GM21825 (cell line): ENCODE measurements at regions not wholly inside any gene's neighbourhood (a gene's known extent, or its start where the extent isn't known, plus 50 kb on each side); places are given as distances from the start of the nearest gene placed in this dataset.

ENCODE experiments used
- ATAC-seq: cut with Tn5 transposase; IDR thresholded peaks from one replicate; pipeline ENCODE4 v1.9.1; 2021; ENCODE audit warnings: mild to moderate bottlenecking, moderate library complexity; ENCODE audit not compliant: unreplicated experiment

DNA sequence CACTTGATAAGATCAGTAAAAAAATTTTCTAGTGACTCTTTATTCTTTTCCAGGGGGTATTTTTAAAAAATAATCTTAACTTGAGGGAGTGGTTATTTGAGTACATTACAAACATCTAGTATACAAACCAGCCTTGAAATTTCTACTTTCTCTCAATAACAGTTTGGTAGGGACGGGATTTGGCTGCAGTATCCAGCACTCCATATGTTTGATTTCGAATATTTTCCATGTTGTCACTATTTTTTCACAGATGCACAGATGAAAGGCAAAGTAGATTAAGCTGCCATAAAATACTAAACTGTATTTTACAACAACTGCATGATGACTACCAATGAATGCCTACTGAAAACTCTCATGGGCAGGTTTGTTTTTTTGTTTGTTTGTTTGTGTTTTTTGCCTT lies 225.0 kb downstream of the COX7B2 start:
- no peak for ATAC-seq

DNA sequence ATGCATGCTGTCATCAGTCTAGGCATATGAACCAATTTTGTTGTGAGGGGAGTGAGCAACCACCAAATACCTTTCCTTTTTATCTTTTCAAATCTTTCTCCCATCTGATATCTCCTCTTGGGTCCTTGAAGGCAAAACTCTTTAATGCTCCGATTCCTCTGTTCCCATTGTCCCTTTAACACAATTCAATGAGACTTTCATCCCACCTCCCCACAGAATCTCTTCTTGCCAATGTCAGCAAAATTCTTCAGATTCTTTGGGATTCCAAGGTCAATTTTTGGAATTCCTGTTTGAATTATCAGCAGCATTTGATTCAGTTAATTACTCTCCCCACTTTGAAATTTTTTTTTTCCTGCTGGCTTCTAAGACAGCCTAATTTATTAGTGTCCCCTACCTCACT lies 232.7 kb downstream of the COX7B2 start:
- no peak for ATAC-seq

DNA sequence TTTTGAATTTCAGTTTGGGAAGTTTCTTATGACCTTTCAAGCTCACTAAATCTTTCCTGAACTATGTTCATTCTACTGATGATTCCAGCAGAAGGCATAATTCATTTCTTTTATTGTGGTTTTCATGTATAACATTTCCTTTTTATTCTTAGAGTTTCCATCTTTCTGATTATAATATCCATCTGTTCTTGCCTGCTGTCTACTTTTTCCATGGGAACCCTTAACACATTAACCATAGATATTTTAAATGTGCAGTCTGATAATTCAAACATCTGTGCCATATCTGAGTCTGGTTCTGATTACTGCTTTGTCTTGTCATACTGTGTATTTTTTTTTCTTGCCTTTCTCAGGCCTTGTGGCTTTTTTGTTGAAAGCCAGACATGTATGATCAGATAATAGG lies 234.7 kb downstream of the COX7B2 start:
- ATAC-seq = no peak

DNA sequence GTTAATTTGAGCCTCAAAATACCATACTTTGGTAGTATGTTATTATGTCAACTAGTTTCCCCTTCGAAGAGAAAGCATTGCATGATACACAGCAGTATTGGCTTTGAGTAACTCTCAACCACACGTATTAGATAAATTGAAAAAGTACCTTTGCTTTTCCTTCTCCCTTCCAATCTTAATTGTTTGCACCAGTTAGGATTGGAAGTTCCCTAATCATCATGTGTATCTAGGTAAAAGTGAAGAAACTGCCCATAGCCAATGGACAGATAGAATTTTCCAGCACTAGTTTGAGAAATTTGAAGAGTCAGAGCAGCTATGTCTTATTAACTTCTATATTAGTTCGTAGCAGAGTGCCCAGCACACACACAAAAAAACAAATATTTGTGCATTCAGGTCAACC lies 241.3 kb downstream of the COX7B2 start:
- no peak for ATAC-seq

DNA sequence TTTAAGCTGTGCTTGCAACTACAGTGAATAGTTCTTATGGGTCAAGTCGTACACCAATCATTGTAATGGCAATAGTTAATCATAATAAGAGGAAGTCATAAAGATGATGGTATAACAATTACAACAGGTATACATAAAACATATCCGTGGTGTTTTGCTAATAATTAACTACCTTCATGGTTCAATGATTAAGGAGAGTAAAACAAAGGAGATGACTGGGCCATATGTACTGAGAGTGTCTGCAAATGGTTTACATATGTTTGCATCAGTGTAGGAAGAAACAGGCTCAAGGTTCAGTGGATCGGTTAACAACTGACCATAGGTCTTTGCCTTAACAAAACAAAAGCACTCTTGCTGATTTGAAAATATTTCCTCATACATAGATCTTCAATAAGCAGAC lies 253.0 kb downstream of the COX7B2 start:
- ATAC-seq = no peak

DNA sequence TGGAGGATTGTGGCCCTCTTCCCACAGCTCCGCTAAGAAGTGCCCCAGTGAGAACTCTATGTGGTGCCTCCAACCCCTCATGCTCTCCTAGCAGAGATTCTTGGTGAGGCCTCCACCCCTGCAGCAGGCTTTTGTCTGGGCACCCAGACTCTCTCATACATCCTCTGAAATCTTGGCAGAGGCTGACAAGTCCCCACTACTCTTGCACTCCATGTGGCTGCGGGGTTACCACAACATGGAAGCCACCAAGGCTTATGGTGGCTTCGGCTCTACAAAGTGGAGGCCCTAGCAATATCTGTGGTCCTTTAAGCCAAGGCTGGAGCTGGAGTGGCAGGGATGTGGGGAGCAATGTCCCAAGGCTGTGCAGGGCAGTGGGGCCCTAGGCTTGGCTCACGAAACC lies 255.2 kb downstream of the COX7B2 start:
- no peak for ATAC-seq

DNA sequence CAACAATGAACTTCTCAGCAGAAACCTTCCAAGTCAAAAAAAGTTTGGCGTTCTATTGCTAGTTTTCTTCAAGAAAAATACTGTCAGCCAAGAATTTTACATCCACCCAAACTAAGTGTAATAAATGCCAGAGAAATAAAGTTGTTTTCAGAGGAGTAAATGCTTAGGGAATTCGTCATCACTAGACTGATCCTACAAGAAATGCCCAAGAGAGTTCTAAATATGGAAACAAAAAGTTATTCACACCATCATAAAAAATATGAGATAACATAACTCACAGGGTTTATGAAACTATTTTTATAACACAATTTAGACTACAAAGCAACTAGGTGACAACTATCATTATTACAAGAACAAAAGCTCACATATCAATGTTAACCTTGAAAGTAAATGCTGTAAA lies 259.5 kb upstream of the GABRA2 start:
- no peak for ATAC-seq

DNA sequence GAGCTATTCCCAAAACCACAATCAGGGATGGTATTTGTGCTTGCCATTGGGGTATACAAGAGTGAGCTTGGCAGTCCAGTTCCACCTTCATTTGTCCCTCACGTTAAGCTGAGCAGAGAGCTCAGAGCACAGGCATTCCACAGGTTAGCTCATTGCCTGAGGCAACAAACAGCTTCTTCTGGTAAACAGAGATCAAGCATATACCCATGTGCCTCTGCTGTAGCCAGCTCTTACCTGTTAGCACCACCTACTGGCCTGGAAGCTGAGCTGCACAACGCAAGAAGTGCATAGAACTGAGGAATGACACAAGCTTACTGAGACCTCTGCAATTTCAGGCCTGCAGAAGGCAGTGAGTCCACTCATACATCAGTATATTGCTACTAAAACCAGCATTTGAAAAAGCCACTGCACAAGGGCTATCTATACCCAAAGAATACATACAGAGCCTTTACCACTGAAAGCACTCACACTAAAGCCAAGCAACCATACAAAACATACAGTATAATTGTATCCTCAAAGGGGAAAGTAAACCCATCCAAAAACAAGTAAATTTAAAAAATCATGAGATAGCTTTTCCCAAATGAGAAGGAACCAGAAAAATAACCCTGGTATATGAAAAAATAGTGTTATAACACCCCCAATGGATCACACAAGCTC lies 258.3 kb upstream of the GABRA2 start:
- peak; percentile 89 for ATAC-seq

DNA sequence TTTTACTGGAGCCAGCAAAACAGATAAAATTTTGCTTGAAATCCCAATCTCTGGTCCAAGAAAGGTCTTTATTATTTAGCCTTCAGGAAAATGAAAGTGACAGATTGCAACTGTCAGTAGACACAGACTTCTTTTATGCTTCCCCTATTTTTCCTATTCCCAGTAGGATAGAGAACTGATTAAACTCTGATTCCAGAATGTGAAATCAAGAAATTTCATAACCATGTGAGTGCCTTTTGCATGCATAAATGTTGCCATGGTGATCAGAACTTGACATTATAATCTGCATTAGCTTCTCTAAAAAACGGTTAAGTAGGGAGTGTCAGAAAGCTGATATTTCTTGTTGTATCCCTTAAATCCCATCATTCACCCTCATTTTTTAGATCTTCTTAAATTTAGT lies 255.2 kb upstream of the GABRA2 start:
- ATAC-seq = no peak
